Activated B cell treated with CpG ODN at 0.5 μM for 24 hours (primary cell): ENCODE measurements at regions not wholly inside any gene's neighbourhood (a gene's known extent, or its start where the extent isn't known, plus 50 kb on each side); places are given as distances from the start of the nearest gene placed in this dataset.

Source experiments
- ATAC-seq: fragments of 200-7000 bp; cut with Tn5 transposase; one replicate; pipeline ENCODE4 v1.10.0; 2021; ENCODE audit warnings: low read depth, mild to moderate bottlenecking, moderate library complexity
- CTCF ChIA-PET: fragments of 350-600 bp; sonication (Branson Sonifier 250); formaldehyde crosslinking; loops from one replicate; lab custom pipeline; 2021; ENCODE audit warnings: antibody characterized with exemption; lab: Charles Lee
- POLR2A ChIA-PET: fragments of 350-600 bp; sonication (Branson Sonifier 250); formaldehyde crosslinking; loops from one replicate; lab custom pipeline; 2021; ENCODE audit warnings: antibody characterized with exemption; lab: Charles Lee
- DNase-seq: peaks from one replicate; pipeline ENCODE4 v3.0.0; 2022
- H3K27ac Mint-ChIP-seq: one replicate; pipeline ENCODE4 v1.8.0; 2020; ENCODE audit warnings: mixed read lengths
- H3K27me3 Mint-ChIP-seq: one replicate; pipeline ENCODE4 v1.8.0; 2021; ENCODE audit warnings: mixed read lengths
- H3K36me3 Mint-ChIP-seq: one replicate; pipeline ENCODE4 v1.8.0; 2021; ENCODE audit warnings: low read depth, mixed read lengths
- H3K4me1 Mint-ChIP-seq: one replicate; pipeline ENCODE4 v1.8.0; 2021; ENCODE audit warnings: mixed read lengths
- H3K4me3 Mint-ChIP-seq: one replicate; pipeline ENCODE4 v1.8.0; 2020; ENCODE audit warnings: mild to moderate bottlenecking, mixed read lengths
- H3K9me3 Mint-ChIP-seq: one replicate; pipeline ENCODE4 v1.8.0; 2020; ENCODE audit warnings: mixed read lengths
- intact Hi-C: fragments of 100-400 bp; cut with micrococcal nuclease; formaldehyde crosslinking; loops from one replicate; pipeline ENCODE4 v1.15.1; 2024
- TF ChIP-seq, protein P1 (sequence below): fragments of 200-600 bp; IDR thresholded peaks from one replicate; pipeline ENCODE4 v1.8.0; 2022; ENCODE audit warnings: antibody characterized with exemption, mild to moderate bottlenecking

- Mint-ChIP-seq H3K4me3 (no peak overlapping the region), H3K27me3 (no peaks in the 10 kb centered on the region), H3K9me3 (no peaks in the 10 kb centered on the region), H3K36me3 (no peaks in the 10 kb centered on the region), H3K27ac (no peak overlapping the region), H3K4me1 (no peaks in the 10 kb centered on the region)
- intact Hi-C loops, result no loop called here
- TF ChIP-seq, protein P1, sequence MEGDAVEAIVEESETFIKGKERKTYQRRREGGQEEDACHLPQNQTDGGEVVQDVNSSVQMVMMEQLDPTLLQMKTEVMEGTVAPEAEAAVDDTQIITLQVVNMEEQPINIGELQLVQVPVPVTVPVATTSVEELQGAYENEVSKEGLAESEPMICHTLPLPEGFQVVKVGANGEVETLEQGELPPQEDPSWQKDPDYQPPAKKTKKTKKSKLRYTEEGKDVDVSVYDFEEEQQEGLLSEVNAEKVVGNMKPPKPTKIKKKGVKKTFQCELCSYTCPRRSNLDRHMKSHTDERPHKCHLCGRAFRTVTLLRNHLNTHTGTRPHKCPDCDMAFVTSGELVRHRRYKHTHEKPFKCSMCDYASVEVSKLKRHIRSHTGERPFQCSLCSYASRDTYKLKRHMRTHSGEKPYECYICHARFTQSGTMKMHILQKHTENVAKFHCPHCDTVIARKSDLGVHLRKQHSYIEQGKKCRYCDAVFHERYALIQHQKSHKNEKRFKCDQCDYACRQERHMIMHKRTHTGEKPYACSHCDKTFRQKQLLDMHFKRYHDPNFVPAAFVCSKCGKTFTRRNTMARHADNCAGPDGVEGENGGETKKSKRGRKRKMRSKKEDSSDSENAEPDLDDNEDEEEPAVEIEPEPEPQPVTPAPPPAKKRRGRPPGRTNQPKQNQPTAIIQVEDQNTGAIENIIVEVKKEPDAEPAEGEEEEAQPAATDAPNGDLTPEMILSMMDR, result no peak
- DNase-seq, result no peak
- no peak for ATAC-seq
- CTCF ChIA-PET, result no interaction called here
- POLR2A ChIA-PET, result no interaction called here
These were observed 110.7 kb downstream of the SIPA1L2 start for GRCh38 chr1:232519186-232519585.

DNA sequence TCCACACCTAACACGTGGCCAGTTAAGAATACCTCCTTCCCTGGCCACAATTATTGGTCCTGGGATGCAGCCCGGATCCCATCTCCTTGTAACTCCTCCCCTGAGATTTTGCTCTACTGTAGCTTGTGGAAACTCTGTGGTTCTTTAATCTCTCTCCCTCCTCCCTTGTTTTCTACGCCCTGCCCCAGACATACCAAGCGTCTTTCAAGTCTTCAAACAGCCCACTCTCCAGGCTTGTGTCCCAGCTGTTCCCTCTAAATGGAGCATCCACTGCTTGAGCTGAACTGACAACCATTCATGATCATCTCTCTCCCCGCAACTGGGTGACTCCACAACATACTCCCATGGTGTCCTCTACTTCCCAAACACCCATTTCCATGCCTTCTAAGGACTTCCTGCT, 111.6 kb downstream of the SIPA1L2 start:
- TF ChIP-seq, protein P1, result no peak
- Mint-ChIP-seq H3K36me3 (no peaks in the 10 kb centered on the region), H3K27me3 (no peaks in the 10 kb centered on the region), H3K4me1 (no peaks in the 10 kb centered on the region), H3K9me3 (no peaks in the 10 kb centered on the region), H3K4me3 (no peak overlapping the region), H3K27ac (no peak overlapping the region)
- intact Hi-C loops, result no loop called here
- ATAC-seq (no peak), DNase-seq (no peak)
- ChIA-PET CTCF (no interaction called here), POLR2A (no interaction called here)

GRCh38 chr1:232517204-232517603, 112.7 kb downstream of the SIPA1L2 start:
- ATAC-seq, result no peak
- ChIA-PET POLR2A (no interaction called here), CTCF (no interaction called here)
- no peaks in the 10 kb centered on the region for H3K4me1 Mint-ChIP-seq
- intact Hi-C loops, result no loop called here
- H3K36me3 Mint-ChIP-seq, result no peaks in the 10 kb centered on the region
- no peaks in the 10 kb centered on the region for H3K27me3 Mint-ChIP-seq
- no peak overlapping the region for H3K27ac Mint-ChIP-seq
- H3K4me3 Mint-ChIP-seq, result no peak overlapping the region
- no peaks in the 10 kb centered on the region for H3K9me3 Mint-ChIP-seq
- no peak for DNase-seq
- TF ChIP-seq, protein P1, result no peak

- no peak overlapping the region for H3K4me3 Mint-ChIP-seq
- ChIA-PET POLR2A (no interaction called here), CTCF (no interaction called here)
- TF ChIP-seq, protein P1, result no peak
- intact Hi-C loops, result no loop called here
- H3K27ac Mint-ChIP-seq, result no peak overlapping the region
- DNase-seq (no peak), ATAC-seq (no peak)
- peaks cover 1% of the 10 kb centered on the region for H3K27me3 Mint-ChIP-seq
- H3K9me3 Mint-ChIP-seq, result no peaks in the 10 kb centered on the region
- H3K36me3 Mint-ChIP-seq, result no peaks in the 10 kb centered on the region
- no peaks in the 10 kb centered on the region for H3K4me1 Mint-ChIP-seq
These were observed 114.2 kb downstream of the SIPA1L2 start for GRCh38 chr1:232515706-232516105.

- ChIA-PET CTCF (no interaction called here), POLR2A (no interaction called here)
- TF ChIP-seq, protein P1, result no peak
- Mint-ChIP-seq H3K27me3 (peaks cover 3% of the 10 kb centered on the region), H3K9me3 (no peaks in the 10 kb centered on the region), H3K4me1 (no peaks in the 10 kb centered on the region), H3K36me3 (no peaks in the 10 kb centered on the region), H3K27ac (no peak overlapping the region), H3K4me3 (no peak overlapping the region)
- intact Hi-C loops, result no loop called here
- no peak for DNase-seq
- no peak for ATAC-seq
These were observed 117.2 kb downstream of the SIPA1L2 start for GRCh38 chr1:232512712-232513111.
